GM21381 (cell line): ENCODE measurements at regions not wholly inside any gene's neighbourhood (a gene's known extent, or its start where the extent isn't known, plus 50 kb on each side); places are given as distances from the start of the nearest gene placed in this dataset.
"Not testable (repeated sequence)": the region's sequence is repeated elsewhere in the genome, so short reads cannot be mapped to it uniquely, and the experiment has no call there.

ENCODE experiments used
- ATAC-seq: cut with Tn5 transposase; IDR thresholded peaks from one replicate; pipeline ENCODE4 v1.9.1; 2021; ENCODE audit warnings: mild to moderate bottlenecking, moderate library complexity; ENCODE audit not compliant: unreplicated experiment

DNA sequence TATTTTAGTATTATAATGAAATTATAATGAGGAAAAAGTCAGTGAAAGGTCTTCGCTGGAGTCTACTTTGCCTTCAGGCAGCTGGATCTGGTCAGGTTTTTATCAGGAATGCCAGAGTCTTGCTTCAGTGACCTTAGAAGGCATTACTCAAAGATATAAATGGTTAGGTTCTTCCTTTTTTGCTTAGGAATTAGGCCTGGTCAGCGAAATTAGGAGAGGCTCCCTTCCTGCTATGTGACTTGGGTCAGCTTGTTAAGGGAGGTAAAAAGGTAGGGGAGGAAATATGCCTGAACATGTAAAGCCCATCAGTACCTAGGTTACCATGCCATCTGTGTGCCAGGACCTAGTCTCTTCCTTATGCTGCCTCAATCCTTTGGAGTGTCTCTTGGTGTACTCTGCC, 115.1 kb downstream of the OTOR start:
- ATAC-seq, result no peak

DNA sequence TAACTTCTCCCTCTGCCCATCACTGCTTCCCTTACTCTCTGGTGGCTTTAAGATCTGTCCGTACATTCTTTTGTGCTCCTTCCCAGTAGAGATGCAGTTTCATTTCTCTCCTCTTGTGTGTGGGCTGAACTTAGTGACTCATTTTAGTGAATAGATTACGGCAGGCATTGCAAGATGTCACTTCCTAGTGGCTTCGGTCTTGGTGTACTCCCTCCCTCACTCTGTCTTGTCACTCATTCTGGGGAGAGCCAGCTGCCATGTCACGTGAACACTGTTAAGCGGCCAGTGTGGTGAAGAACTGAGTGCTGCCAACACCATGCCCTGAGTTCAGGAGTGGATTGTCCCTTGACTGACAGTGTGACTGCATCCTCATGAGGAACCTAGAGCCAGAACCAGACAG, 115.9 kb downstream of the OTOR start:
- no peak for ATAC-seq

DNA sequence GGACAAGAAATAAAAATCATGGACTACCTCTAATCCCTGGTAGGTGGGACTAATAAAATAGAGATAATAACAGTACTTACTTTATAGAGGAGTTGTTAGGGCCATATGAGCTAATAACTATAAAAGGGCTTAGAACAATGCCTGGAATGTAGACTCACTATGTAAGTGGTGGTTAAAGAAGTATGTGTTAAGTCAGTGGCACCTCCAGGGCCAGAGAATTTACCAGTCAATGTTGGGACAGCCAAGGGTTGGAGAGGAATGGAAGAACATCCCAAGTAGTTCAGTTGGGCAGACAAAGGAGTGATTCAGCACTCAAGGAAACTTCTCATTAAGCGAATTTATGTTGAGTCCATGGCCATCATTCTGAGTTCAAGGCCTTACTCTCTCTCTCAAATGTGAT, 116.8 kb downstream of the OTOR start:
- ATAC-seq, result no peak

DNA sequence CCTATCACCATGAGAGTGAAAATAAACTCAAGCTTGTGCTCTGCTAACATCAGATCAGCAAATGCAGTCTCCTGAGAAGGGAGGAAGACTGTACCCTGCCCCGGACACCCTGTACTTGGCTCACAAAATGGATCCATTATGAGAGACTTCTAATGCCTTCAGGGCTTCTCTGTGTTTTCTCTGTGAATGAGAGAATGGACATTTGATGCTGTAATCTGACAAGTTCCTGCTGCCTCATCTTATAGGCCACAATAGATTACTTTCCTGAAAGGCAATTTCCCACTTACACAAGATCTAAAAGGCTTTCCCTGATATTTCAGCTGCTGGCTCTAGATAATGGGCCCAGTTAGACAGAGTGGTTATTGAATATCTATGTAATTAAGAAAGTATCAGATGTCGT, 117.2 kb downstream of the OTOR start:
- no peak for ATAC-seq

DNA sequence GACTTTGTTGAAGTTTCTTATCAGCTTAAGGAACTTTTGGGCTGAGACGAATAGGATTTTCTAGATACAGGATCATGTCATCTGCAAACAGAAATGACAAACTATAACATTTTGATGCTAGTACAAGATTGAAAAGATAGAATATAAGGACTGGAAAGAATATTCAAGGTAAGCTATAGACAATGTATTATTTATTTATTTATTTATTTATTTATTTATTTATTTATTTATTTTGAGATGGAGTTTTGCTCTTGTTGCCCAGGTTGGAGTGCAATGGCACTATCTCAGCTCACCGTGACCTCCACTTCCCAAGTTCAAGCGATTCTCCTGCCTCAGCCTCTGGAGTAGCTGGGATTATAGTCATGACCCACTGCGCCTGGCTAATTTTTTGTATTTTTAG, 125.0 kb downstream of the OTOR start:
- not testable (repeated sequence) for ATAC-seq

DNA sequence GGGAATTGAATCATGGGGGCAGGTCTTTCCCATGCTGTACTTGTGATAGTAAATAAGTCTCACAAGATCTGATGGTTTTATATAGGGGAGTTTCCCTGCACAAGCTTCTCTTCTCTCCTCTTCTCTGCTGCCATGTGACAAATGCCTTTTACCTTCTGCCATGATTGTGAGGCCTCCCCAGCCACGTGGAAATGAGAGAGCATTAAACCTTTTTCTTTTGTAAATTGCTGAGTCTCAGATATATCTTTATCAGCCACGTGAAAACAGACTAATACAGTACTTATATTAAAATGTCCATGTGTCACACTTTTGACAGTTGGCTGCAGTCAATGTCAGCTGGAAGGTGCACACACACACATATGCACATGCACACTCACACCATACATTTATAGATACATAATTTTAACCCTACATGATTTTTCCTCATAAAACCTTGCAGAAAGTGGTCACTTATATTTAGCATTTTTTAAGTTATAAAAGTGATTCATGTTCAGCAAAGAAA, 128.9 kb downstream of the OTOR start:
- ATAC-seq, result no peak

DNA sequence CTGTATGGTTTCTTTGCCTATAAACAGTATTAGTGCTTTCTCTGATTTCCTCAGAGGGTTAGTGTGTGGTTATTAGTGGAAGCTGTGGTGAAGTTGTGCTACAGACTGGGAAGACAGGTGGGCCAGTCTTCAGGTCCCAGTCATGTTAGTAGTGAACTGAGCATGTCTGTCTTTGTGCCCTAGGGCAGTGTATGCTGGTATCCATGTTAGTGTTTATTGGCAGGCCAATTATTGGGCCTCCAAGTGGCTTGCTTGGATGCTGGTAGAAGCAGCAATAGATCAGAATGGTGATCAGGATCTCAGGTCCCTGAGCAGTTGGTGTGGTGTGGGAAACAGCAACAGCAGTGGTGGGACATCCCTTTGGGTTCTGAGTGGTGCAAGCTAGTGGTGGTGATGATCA, 137.6 kb downstream of the OTOR start:
- no peak for ATAC-seq

DNA sequence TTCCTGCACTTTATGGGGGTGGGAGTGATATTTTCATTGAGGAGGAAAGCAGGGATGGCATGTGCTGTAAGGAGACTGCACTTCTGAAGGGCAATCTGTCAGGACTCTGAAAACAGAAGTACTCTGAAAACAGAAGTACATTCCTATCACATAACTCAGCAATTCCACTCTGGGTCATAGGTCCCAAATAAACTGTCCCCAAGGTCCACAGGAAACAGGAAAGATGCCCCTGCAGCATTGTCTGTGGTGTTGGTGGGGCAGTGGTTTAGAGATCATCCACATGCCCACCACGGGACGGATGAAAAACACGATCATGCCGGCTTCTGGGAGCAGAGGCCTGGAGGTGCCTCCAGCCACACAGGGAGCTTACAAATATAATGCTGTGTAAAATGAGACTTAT, 150.3 kb downstream of the OTOR start:
- ATAC-seq, result no peak

DNA sequence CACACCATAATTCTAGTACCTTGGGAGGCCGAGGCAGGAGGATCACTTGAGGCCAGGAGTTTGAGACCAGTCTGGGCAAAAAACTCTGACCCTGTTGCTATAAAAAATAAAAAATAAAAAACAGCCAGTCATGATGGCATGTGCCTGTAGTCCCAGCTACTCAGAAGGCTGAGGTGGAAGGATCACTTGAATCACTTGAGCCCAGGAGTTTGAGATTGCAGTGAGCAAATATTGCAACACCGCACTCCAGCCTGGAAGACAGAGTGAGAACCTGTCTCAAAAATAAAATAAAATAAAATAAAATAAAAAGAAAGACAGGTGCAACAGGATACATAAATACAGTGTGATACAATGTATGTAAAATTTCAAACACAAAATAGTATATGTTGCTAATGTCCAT, 154.5 kb downstream of the OTOR start:
- no peak for ATAC-seq

DNA sequence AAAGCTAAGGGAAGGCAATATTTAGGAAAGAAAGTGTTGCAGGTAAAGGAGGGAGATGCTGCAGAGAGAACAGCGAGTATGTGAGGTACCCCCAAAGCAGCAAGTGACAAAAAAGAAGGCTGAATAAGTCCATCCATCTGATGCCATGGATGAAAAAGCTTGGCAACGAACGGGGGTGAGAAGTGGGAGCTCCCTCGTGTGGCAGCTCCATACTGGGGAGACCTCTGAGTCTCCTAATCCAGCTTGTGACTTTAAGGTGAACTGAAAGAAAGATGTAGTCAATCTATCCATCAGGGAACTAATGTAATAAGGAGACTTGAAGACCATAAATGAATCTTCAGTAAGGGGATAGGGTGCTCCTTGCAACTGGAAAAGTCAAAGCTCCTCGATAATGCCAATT, 156.6 kb downstream of the OTOR start:
- no peak for ATAC-seq

DNA sequence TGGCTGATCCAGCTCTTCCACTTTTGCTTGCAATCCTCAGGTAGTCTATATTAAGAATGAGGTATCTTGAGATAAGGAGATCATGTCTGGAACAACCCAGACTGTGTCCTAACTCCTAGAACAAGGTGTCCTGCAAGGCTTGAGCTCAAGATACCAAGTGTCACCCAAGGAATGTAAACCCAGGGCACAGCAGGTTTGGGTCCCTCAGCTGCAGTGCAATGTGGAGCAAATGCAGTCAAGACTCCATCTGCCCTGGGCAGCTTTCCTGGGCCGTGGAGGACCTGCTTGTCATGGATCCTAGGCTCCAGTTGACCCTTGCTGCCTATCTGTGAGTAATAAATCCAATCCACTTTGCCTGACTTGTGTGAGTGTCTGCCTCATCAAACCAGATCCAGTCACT, 166.1 kb downstream of the OTOR start:
- ATAC-seq, result no peak

DNA sequence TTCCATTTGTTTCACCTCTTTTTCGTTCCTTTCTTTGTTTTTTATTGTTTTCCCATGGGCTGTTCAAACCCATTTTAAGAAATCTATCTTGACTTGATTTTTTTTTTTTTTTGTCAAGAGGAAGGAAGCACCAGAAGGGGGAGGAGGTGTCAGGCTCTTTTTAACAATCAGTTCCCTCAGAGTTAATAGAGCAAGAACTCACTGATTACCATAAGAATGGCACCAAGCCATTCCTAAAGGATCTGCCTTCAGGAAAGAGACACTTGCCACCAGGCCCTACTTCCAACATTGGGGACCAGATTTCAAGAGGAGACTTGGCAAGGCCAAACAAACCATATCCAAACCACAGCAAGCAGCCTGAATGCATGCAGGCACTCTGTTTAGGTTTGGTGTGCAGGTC, 168.0 kb downstream of the OTOR start:
- no peak for ATAC-seq

DNA sequence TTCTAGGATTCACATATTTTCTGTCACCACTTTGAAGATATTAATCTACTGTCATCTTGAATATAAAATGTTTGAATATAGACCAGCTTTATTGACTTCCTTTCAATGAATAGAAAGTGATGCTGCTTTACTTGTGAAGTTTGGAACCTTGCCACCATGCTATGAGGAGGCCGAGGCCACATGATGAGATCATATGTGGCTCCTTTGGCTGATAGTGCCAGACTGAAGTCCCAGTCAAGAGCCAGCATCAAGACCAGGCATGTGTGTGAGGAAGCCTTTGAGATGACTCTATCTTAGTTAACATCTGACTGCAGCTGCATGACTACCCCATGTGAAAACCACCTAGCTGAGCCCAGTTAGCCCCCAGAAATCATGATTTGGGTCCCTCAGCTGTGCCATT, 169.5 kb downstream of the OTOR start:
- ATAC-seq, result no peak

DNA sequence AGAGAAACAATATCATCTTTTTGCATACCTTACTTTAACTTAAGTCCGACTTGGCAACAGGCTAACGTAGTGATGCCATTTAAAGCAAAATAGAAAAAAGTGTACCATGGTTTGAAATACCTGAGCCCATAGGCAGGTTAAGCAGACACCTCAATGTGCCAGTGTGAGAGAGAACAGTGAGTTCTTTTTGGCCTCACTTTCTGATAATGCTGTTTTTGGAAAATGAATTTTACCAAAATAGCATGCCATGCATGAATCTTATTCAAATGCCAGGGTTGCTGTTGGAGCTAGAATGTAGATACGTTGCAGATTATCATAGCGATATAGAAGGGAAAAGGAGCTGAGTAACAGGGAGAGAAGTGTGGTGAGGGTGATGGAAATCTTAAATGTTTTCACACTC, 170.2 kb downstream of the OTOR start:
- no peak for ATAC-seq

DNA sequence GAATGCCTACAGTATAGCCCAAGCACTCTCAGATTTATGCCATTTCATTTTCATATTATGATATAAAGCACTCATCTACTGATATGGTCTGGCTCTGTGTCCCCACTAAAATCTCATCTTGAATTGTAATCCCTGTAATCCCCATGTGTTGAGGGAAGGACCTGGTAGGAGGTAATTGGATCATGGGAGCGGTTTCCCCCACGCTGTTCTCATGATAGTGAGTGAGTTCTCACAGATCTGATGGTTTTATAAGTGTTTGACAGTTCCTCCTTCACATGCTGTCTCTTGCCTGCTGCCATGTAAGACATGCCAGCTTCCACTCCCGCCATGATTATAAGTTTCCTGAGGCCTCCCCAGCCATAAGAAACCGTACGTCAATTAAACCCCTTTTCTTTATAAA, 171.7 kb downstream of the OTOR start:
- ATAC-seq, result no peak

DNA sequence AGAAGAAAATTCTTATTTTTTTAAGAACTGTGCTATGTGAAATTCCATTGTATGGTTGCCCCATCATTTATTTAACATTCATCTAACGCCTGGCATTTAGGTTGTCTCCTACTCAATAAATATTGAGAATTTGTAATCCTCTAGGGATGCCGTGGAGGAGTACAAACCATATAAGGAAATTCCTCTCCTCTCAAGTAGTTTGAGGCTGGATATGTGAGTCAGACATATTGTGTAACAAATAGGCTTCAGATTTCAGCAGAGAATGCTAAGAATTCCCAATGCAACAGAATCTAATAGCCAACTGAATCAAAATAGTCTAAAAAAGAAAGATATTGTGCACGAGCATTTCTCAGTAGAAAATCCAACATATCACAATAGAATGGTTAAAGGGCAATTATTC, 174.7 kb downstream of the OTOR start:
- ATAC-seq, result no peak

DNA sequence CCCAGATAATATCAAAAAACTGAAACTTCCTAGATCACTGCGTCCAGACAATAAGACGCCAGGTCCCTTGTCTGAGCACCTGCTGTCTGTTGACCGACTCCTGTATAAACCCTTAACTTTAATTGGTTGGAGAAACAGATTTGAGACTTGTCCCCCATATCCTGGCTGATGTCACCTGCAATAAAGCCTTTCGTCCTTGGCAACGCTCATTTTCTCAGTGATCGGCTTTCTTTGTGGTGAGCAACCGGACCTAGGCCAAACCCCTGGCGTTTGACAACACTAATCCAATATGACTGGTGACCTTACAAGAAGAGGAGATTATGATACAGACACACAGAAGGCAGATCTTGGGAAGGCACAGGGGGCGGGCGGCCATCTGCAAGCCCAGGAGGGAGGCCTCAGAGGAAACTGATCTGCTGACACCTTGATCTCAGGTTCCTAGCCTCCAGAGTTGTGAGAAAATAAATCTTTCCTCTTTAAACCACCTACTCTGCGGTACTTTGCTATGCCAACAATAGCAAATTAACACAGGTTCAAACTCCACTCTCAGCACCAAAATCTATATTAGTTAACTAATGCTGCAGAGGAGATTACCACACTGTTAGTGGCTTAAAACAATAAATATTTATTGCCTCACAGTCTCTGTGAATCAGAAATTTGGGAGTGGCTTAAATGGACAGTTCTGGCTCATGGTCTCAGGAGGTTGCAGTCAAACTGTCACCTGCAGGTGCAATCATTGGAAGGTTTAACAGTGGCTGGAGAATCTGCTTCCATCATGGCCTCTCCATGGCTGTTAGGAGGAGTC, 178.7 kb downstream of the OTOR start:
- no peak for ATAC-seq

DNA sequence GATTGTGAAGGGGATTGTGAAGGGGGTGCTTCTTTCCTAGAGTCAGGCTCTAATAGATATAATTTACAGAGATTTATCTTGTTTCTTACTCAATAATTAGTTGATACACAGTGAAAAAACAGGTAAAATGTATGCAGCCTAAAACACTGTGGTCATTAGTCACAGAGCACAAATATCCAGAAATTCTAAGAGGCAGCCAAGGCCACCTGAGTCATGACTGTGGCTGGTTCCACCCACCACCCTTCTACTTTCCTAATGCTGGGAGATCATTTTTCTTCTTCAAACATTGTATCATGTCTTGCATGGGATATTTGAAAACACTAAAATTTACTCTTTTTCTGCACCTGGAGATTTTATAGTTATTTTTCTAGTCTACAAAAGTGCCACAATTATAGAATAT, 181.6 kb downstream of the OTOR start:
- no peak for ATAC-seq

DNA sequence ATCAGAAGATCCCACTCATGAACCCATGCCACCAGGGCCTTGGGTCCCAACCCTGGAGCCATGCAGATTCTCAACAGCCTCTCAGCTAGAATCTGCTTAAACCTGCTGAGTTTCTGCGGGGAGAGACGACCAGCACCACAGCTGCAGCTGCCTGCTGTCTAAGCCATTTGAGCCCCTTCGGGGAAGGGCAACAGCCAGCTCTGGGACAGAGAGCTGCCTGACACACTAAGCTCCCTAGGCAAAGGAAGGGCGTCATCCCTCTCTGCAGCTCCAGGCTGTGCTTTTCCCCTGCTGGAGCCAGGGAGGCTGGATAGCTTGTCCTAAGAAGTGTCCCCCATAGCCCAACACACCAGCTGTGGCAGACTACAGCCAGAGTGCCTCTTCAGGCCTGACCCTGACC, 182.5 kb downstream of the OTOR start:
- ATAC-seq, result no peak

DNA sequence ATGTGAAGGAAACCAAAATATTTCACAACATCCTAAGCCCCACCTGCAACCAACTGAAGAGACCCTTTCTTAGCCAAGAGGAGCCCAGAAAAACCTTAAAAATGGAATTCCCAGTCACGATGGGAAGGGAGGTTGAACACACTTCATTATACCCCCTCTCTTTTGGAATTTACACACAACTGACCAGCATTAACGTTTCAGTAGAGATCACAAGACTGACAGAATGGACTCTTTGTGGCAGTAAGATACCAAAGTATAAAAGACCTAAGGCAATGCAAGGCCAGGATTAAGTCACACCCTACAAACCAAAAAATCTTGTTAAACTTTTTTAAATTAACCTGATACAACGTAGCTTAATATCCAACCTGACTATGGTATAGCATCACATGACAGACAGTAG, 190.9 kb downstream of the OTOR start:
- no peak for ATAC-seq

DNA sequence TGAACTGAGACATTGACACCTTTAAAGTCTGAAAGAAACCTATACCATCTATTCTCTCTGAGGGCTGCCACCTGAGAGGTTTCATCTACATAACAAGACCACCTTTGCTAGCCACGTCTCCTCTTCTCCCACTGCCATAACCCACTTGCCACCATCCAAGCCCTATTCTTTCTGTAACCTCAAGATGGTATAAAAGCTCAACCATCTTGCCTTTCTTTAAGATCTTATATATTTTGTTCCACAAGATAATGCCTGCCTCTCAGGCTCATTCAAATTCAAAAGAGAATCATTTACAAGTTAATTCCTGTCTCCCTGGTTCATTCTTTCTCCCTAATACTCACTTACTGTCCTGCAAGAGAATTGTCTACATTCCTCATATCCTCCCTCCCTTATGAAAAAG, 192.5 kb downstream of the OTOR start:
- ATAC-seq, result no peak

DNA sequence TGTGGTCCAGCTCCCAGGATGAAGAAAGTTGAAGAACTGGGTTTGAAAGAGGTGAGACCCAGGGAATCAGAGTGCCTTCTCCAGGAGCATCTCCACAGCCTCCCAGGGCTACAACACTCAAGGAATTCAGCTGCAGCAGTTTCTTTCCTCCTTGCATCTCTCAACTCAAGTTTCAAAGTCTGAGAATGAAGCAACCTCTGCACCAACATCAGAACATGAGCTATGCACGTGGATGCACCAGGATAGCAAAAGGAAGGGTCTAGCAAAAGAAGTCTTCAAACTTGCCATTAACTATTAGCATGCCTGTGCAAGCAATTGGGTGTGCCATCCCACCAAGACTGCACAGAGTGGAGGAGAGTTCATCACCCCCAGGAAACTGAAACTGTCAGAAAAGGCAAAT, 193.9 kb downstream of the OTOR start:
- no peak for ATAC-seq

DNA sequence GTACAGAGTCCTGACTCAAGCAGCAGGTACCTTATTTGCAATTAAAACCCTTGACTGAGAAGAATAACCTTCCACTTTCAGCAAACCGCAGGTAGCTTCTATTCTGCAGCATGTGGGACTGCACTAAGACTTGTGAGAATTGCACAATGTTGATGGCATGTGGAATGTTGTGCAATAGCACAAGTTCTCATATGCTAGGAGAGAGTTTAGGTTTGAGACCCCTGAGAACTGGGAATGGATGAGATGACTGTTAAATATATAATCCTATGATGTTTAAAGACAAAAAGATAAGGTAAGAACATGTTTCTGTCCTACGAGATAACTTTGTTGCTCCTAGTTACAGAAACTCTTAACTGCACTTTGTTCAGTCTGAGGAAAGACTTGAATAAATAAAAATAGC, 194.6 kb downstream of the OTOR start:
- no peak for ATAC-seq
